HCT116 (cell line): ENCODE measurements at regions not wholly inside any gene's neighbourhood (a gene's known extent, or its start where the extent isn't known, plus 50 kb on each side); places are given as distances from the start of the nearest gene placed in this dataset.

Experiments used
- CEBPB ChIP-seq: IDR thresholded peaks from 2 replicates; pipeline ENCODE4 v1.6.1; 2012; ENCODE audit warnings: low read depth
- EZH2 ChIP-seq: fragments of 200-600 bp; sonication (generic); IDR thresholded peaks from 2 replicates; pipeline ENCODE4 v1.6.1; 2017; ENCODE audit warnings: antibody characterized with exemption, mixed run types
- EZH2phosphoT487 ChIP-seq: fragments of 200-600 bp; IDR thresholded peaks from 2 replicates; pipeline ENCODE4 v1.6.1; 2018; ENCODE audit warnings: antibody characterized with exemption, borderline replicate concordance
- POLR2A ChIP-seq: IDR thresholded peaks from 2 replicates; pipeline ENCODE4 v1.7.0; 2011; ENCODE audit warnings: borderline replicate concordance; ENCODE audit not compliant: insufficient read depth, insufficient read length; ENCODE audit errors: extremely low read depth
- POLR2AphosphoS5 ChIP-seq: IDR thresholded peaks from 2 replicates; pipeline ENCODE4 v1.6.1; 2011; ENCODE audit warnings: mild to moderate bottlenecking, low read depth, low read length, moderate library complexity
- SIN3A ChIP-seq: IDR thresholded peaks from 2 replicates; pipeline ENCODE4 v1.6.1; 2012; ENCODE audit warnings: low read depth
- SP1 ChIP-seq: IDR thresholded peaks from 2 replicates; pipeline ENCODE4 v1.6.1; 2012; ENCODE audit warnings: low read depth
- YY1 ChIP-seq: IDR thresholded peaks from 2 replicates; pipeline ENCODE4 v1.6.1; 2011; ENCODE audit warnings: low read length, low read depth, moderate library complexity, mild to moderate bottlenecking; ENCODE audit not compliant: insufficient replicate concordance; ENCODE audit errors: extremely low read depth
- TF ChIP-seq, protein P1 (sequence below), 3 experiments: fragments of 200-600 bp in 1 of 3; sonication (generic) in 1 of 3; IDR thresholded peaks in 2 of 3; conservative IDR thresholded peaks in 1 of 3; 2 replicates each; pipeline ENCODE4 v1.5.1; 2012 to 2017; ENCODE audit warnings: low read depth in 2 of 3, low read length in 2 of 3, antibody characterized with exemption in 1 of 3, borderline replicate concordance in 1 of 3, control low read depth in 1 of 3, mild to moderate bottlenecking in 1 of 3, mixed read lengths in 1 of 3, mixed run types in 1 of 3, moderate library complexity in 1 of 3; ENCODE audit not compliant: insufficient read depth in 1 of 3
- TF ChIP-seq, protein P2 (sequence below): IDR thresholded peaks from 2 replicates; pipeline ENCODE4 v1.6.1; 2012

DNA sequence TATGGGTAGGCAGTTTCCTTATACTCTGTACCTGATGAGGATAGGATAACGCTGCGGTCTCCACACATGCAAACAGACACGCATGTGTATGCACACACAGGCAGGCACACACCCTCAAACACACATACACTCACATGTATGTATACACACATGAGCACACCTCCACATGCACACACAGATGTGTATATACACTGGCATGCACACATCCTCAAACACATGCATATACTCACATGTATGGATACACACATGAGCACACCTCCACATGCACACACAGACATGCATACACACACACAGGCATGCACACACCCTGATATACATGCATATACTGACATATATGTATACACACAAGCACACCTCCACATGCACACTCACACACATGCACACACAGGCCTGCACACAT, 267.8 kb upstream of the HDAC4 start:
- TF ChIP-seq EZH2 (no peak), POLR2A (no peak), EZH2phosphoT487 (no peak), SP1 (no peak), POLR2AphosphoS5 (no peak), CEBPB (no peak), YY1 (no peak), SIN3A (no peak)
- TF ChIP-seq, protein P1, sequence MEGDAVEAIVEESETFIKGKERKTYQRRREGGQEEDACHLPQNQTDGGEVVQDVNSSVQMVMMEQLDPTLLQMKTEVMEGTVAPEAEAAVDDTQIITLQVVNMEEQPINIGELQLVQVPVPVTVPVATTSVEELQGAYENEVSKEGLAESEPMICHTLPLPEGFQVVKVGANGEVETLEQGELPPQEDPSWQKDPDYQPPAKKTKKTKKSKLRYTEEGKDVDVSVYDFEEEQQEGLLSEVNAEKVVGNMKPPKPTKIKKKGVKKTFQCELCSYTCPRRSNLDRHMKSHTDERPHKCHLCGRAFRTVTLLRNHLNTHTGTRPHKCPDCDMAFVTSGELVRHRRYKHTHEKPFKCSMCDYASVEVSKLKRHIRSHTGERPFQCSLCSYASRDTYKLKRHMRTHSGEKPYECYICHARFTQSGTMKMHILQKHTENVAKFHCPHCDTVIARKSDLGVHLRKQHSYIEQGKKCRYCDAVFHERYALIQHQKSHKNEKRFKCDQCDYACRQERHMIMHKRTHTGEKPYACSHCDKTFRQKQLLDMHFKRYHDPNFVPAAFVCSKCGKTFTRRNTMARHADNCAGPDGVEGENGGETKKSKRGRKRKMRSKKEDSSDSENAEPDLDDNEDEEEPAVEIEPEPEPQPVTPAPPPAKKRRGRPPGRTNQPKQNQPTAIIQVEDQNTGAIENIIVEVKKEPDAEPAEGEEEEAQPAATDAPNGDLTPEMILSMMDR (IDR thresholded peaks at IDR 0.05 in 2 of 3, conservative IDR thresholded peaks at IDR 0.05 in 1 of 3; ENCODE audit: borderline replicate concordance in 1 of 3, insufficient read depth in 1 of 3, low read depth in 2 of 3, low read length in 2 of 3) = no peak
- TF ChIP-seq, protein P2, sequence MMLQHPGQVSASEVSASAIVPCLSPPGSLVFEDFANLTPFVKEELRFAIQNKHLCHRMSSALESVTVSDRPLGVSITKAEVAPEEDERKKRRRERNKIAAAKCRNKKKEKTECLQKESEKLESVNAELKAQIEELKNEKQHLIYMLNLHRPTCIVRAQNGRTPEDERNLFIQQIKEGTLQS = no peak
